B cell (primary cell): ENCODE measurements at regions not wholly inside any gene's neighbourhood (a gene's known extent, or its start where the extent isn't known, plus 50 kb on each side); places are given as distances from the start of the nearest gene placed in this dataset.

ENCODE experiments used
- ATAC-seq: fragments of 200-7000 bp; cut with Tn5 transposase; one replicate; pipeline ENCODE4 v1.10.0; 2021; ENCODE audit warnings: low read depth, mild to moderate bottlenecking, moderate number of reproducible peaks, moderate library complexity
- CTCF ChIA-PET: fragments of 350-600 bp; sonication (Branson Sonifier 250); formaldehyde crosslinking; loops from one replicate; lab custom pipeline; 2021; ENCODE audit warnings: antibody characterized with exemption, inconsistent platforms; lab: Charles Lee
- POLR2A ChIA-PET: fragments of 350-600 bp; sonication (Branson Sonifier 250); formaldehyde crosslinking; loops from one replicate; lab custom pipeline; 2021; ENCODE audit warnings: antibody characterized with exemption; lab: Charles Lee
- DNase-seq: peaks from one replicate; pipeline ENCODE4 v3.0.0; 2013
- H2AFZ ChIP-seq: 2 replicates; pipeline ENCODE4 v1.6.1; 2012; ENCODE audit warnings: mild to moderate bottlenecking, low read depth, low read length; ENCODE audit not compliant: insufficient read depth, poor library complexity, severe bottlenecking
- H3K27ac ChIP-seq, 2 donors: 1 replicate in 1 of 2; 2 replicates in 1 of 2; pipeline ENCODE4 v1.5.1; 2012 to 2013; ENCODE audit warnings: low read length in 2 of 2, mild to moderate bottlenecking in 2 of 2, moderate library complexity in 1 of 2
- H3K27me3 ChIP-seq, 4 experiments: fragments of 200-600 bp in 1 of 4; sonication (generic) in 1 of 4; replicated peaks in 1 of 4; 1 replicate in 2 of 4; 2 replicates in 2 of 4; pipeline versions ENCODE4 v1.6.1 to v1.7.0; 2013 to 2016; ENCODE audit warnings: low read length in 3 of 4, mild to moderate bottlenecking in 2 of 4, mixed read lengths in 1 of 4, moderate library complexity in 1 of 4; ENCODE audit not compliant: insufficient read depth in 4 of 4, control insufficient read depth in 3 of 4; ENCODE audit errors: control extremely low read depth in 1 of 4
- H3K36me3 ChIP-seq, 2 experiments: replicated peaks in 1 of 2; 1 replicate in 1 of 2; 2 replicates in 1 of 2; pipeline versions ENCODE4 v1.6.1 to v1.7.1; 2013; ENCODE audit warnings: low read length in 1 of 2; ENCODE audit not compliant: insufficient read depth in 2 of 2, control insufficient read depth in 1 of 2; ENCODE audit errors: control extremely low read depth in 1 of 2, extremely low read depth in 1 of 2
- H3K4me1 ChIP-seq, 2 donors: fragments of 200-600 bp in 1 of 2; sonication (generic) in 1 of 2; 1 replicate in 1 of 2; 2 replicates in 1 of 2; pipeline versions ENCODE4 v1.5.1 to v1.6.1; 2013 to 2017; ENCODE audit warnings: low read length in 2 of 2; ENCODE audit not compliant: control insufficient read depth in 2 of 2, insufficient read depth in 2 of 2
- H3K4me2 ChIP-seq: replicated peaks from 2 replicates; pipeline ENCODE3; 2012; ENCODE audit warnings: mild to moderate bottlenecking, low read depth, low read length; ENCODE audit not compliant: poor library complexity, severe bottlenecking
- H3K4me3 ChIP-seq, 5 experiments: fragments of 200-600 bp in 1 of 5; sonication (generic) in 1 of 5; 1 replicate in 3 of 5; 2 replicates in 2 of 5; pipeline versions ENCODE4 v1.5.1 to v1.7.0; 2011 to 2016; ENCODE audit warnings: low read length in 4 of 5, mild to moderate bottlenecking in 4 of 5, low read depth in 2 of 5, control low read depth in 1 of 5, moderate library complexity in 1 of 5; ENCODE audit not compliant: insufficient read depth in 1 of 5; ENCODE audit errors: control extremely low read depth in 1 of 5, extremely low read depth in 1 of 5
- H3K79me2 ChIP-seq: fragments of 200-600 bp; sonication (generic); one replicate; pipeline ENCODE4 v1.6.0; 2016; ENCODE audit warnings: low read length; ENCODE audit not compliant: control insufficient read depth, insufficient read depth
- H3K9ac ChIP-seq: fragments of 200-600 bp; sonication (generic); 2 replicates; pipeline ENCODE4 v1.6.1; 2017; ENCODE audit warnings: mild to moderate bottlenecking, low read length, moderate library complexity
- H3K9me3 ChIP-seq, 3 donors: one replicate each; pipeline versions ENCODE4 v1.6.1 to v1.7.1; 2013; ENCODE audit warnings: low read length in 2 of 3; ENCODE audit not compliant: control insufficient read depth in 2 of 3, insufficient read depth in 1 of 3; ENCODE audit errors: control extremely low read depth in 1 of 3
- H4K20me1 ChIP-seq: 2 replicates; pipeline ENCODE4 v1.6.0; 2012; ENCODE audit warnings: mild to moderate bottlenecking, low read length; ENCODE audit not compliant: insufficient read depth, control insufficient read depth, poor library complexity, severe bottlenecking
- H3K27ac Mint-ChIP-seq: one replicate; pipeline ENCODE4 v1.8.0; 2021; ENCODE audit warnings: mixed read lengths
- H3K27me3 Mint-ChIP-seq: one replicate; pipeline ENCODE4 v1.8.0; 2021; ENCODE audit warnings: mixed read lengths
- H3K4me1 Mint-ChIP-seq: one replicate; pipeline ENCODE4 v1.8.0; 2021; ENCODE audit warnings: mixed read lengths
- H3K4me3 Mint-ChIP-seq: one replicate; pipeline ENCODE4 v1.8.0; 2021; ENCODE audit warnings: mixed read lengths
- H3K9me3 Mint-ChIP-seq: one replicate; pipeline ENCODE4 v1.8.0; 2022; ENCODE audit warnings: mixed read lengths; ENCODE audit not compliant: insufficient read depth
- CTCF ChIP-seq: fragments of 200-600 bp; IDR thresholded peaks from one replicate; pipeline ENCODE4 v1.8.0; 2022; ENCODE audit warnings: antibody characterized with exemption, mild to moderate bottlenecking
- EZH2 ChIP-seq: IDR thresholded peaks from 2 replicates; pipeline ENCODE4 v1.6.1; 2012; ENCODE audit warnings: borderline replicate concordance, low read depth, mild to moderate bottlenecking, moderate library complexity, low read length; ENCODE audit not compliant: insufficient read depth, poor library complexity, severe bottlenecking
- WGBS: methylation state at CpG from one replicate; pipeline ENCODE4 v1.1.5; 2013; ENCODE audit warnings: missing lambda C conversion rate; ENCODE audit not compliant: insufficient coverage; 5-methylcytosine and 5-hydroxymethylcytosine counted together
- intact Hi-C: fragments of 100-400 bp; cut with micrococcal nuclease; formaldehyde crosslinking; loops from one replicate; pipeline ENCODE4 v1.10.0; 2022

- no peaks in the 10 kb centered on the region for H3K9me3 Mint-ChIP-seq
- H2AFZ ChIP-seq = no peak overlapping the region
- ATAC-seq (no peak), DNase-seq (no peak)
- H3K27ac ChIP-seq = no peak overlapping the region
- H3K27me3 Mint-ChIP-seq = no peaks in the 10 kb centered on the region
- TF ChIP-seq EZH2 (no peak), CTCF (no peak)
- 100% methylated on average over 1 of the region's 6 CpGs for WGBS
- H3K27ac Mint-ChIP-seq = no peak overlapping the region
- H3K4me3 ChIP-seq = no peak overlapping the region
- CTCF ChIA-PET = no interaction called here
- no peak overlapping the region for H3K4me2 ChIP-seq
- H3K27me3 ChIP-seq = no peaks in the 10 kb centered on the region
- intact Hi-C loops = no loop called here
- POLR2A ChIA-PET = no interaction called here
- H3K79me2 ChIP-seq = no peaks in the 10 kb centered on the region
- H3K9me3 ChIP-seq = no peaks in the 10 kb centered on the region
- H3K4me3 Mint-ChIP-seq = no peak overlapping the region
- H3K9ac ChIP-seq = no peak overlapping the region
- no peaks in the 10 kb centered on the region for H3K4me1 Mint-ChIP-seq
- no peaks in the 10 kb centered on the region for H4K20me1 ChIP-seq
- H3K36me3 ChIP-seq = no peaks in the 10 kb centered on the region
- no peaks in the 10 kb centered on the region for H3K4me1 ChIP-seq
These were observed 113.7 kb upstream of the LOC128125822 start for GRCh38 chr6:63458480-63459115.

GRCh38 chr6:63459814-63460213 lies 112.5 kb upstream of the LOC128125822 start:
- 100% methylated on average over 3 of the region's 5 CpGs for WGBS
- Histone ChIP-seq H3K27ac (no peak overlapping the region), H3K4me2 (no peak overlapping the region), H3K9me3 (no peaks in the 10 kb centered on the region), H3K36me3 (no peaks in the 10 kb centered on the region), H3K79me2 (no peaks in the 10 kb centered on the region), H3K27me3 (no peaks in the 10 kb centered on the region), H3K4me1 (no peaks in the 10 kb centered on the region), H3K9ac (no peak overlapping the region), H3K4me3 (no peak overlapping the region), H2AFZ (no peak overlapping the region), H4K20me1 (no peaks in the 10 kb centered on the region)
- ATAC-seq = no peak
- intact Hi-C loops = no loop called here
- H3K27me3 Mint-ChIP-seq = no peaks in the 10 kb centered on the region
- H3K9me3 Mint-ChIP-seq = no peaks in the 10 kb centered on the region
- no peak for DNase-seq
- H3K4me1 Mint-ChIP-seq = no peaks in the 10 kb centered on the region
- CTCF ChIA-PET = no interaction called here
- no peak overlapping the region for H3K4me3 Mint-ChIP-seq
- TF ChIP-seq EZH2 (no peak), CTCF (no peak)
- POLR2A ChIA-PET = no interaction called here
- no peak overlapping the region for H3K27ac Mint-ChIP-seq
